Lung (tissue), 11 donors: ENCODE measurements at regions not wholly inside any gene's neighbourhood (a gene's known extent, or its start where the extent isn't known, plus 50 kb on each side); places are given as distances from the start of the nearest gene placed in this dataset.

ENCODE experiments used
- ATAC-seq: fragments of 200-7000 bp; cut with Tn5 transposase; one replicate; pipeline ENCODE4 v1.9.1; 2020; ENCODE audit warnings: moderate number of reproducible peaks; ENCODE audit not compliant: insufficient read depth, low FRiP score
- DNase-seq, 3 donors: peaks; one replicate each; pipeline ENCODE4 v3.0.0-alpha.2; 2013 to 2017
- H3K27ac ChIP-seq, 2 donors: one replicate each; pipeline ENCODE4 v1.5.1; 2013; ENCODE audit warnings: mild to moderate bottlenecking in 2 of 2, moderate library complexity in 2 of 2, control low read depth in 1 of 2, inconsistent platforms in 1 of 2, low read depth in 1 of 2, low read length in 1 of 2
- H3K27me3 ChIP-seq, 3 donors: one replicate each; pipeline ENCODE4 v1.5.1; 2013; ENCODE audit warnings: low read length in 2 of 3; ENCODE audit not compliant: control insufficient read depth in 3 of 3, insufficient read depth in 3 of 3
- H3K36me3 ChIP-seq, 4 donors: one replicate each; pipeline ENCODE4 v1.5.1; 2013; ENCODE audit warnings: low read length in 4 of 4, mild to moderate bottlenecking in 1 of 4, moderate library complexity in 1 of 4; ENCODE audit not compliant: control insufficient read depth in 4 of 4, insufficient read depth in 4 of 4
- H3K4me1 ChIP-seq, 5 donors: one replicate each; pipeline ENCODE4 v1.5.1; 2013; ENCODE audit warnings: low read length in 5 of 5, mild to moderate bottlenecking in 2 of 5, moderate library complexity in 1 of 5; ENCODE audit not compliant: control insufficient read depth in 5 of 5, insufficient read depth in 5 of 5
- H3K4me3 ChIP-seq: one replicate; pipeline ENCODE4 v1.5.1; 2013; ENCODE audit warnings: mild to moderate bottlenecking, control low read depth, moderate library complexity
- H3K9ac ChIP-seq, 2 donors: one replicate each; pipeline ENCODE4 v1.5.1; 2013; ENCODE audit warnings: low read length in 2 of 2, control low read depth in 1 of 2; ENCODE audit not compliant: insufficient read depth in 1 of 2
- H3K9me3 ChIP-seq, 4 donors: one replicate each; pipeline ENCODE4 v1.5.1; 2013; ENCODE audit warnings: low read length in 3 of 4, mild to moderate bottlenecking in 1 of 4, moderate library complexity in 1 of 4; ENCODE audit not compliant: control insufficient read depth in 4 of 4, insufficient read depth in 3 of 4
- WGBS, 2 donors: extraction: QIAGEN DNeasy Blood & Tissue Kit; methylation state at CpG; one replicate each; pipeline ENCODE4 v1.1.7; 2013; 5-methylcytosine and 5-hydroxymethylcytosine counted together
- TF ChIP-seq, protein P1 (sequence below): IDR thresholded peaks from 2 replicates; pipeline ENCODE4 v1.5.1; 2012; ENCODE audit warnings: mild to moderate bottlenecking; ENCODE audit errors: control extremely low read depth, extremely low read depth
- donor health status: control.
- donor health status: control.
- donor health status: Bipolar disorder and iron deficiency.
- donor health status: healthy.
- donor health status: DM: yes; HTN: yes; CAD: no.

DNA sequence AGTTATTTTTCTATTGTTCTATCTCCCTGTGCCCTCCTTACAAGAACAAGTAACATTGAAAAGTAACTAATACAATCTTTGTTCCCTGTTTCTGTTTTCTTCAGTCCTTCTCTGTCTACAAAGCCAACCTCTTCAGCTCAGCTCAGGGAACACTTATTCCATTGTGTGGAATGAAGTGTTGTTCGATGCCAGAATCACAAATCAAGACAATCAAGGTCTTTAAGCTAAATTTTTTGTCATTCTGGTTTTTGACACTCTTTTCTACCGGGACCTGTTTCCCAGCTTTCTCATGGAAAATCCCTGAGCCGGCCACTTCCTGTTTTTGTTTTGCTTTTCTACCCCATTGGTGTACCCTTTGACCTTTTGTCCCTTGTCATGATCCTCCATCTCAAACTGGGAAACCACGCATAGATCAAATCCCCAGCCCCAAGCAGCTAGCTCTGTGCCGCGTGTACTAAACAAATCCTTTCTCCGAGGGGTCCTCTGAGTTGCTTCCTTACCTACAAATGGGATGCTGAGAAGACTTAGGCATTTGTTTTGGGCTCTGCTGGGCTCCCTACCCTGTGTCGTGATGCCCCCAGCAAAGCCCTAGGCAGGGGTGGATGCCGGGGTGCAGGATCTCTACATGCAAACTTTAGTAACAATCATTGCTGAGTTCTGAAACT lies 141.8 kb downstream of the TOMM20 start:
- 43 to 70% methylated on average over 9 of the region's 9 CpGs for WGBS, 2 donors
- Histone ChIP-seq H3K27ac (peak overlapping the region; percentile 83 to 94), H3K9me3 (no peaks in the 10 kb centered on the region), H3K4me1 (peaks cover 3 to 27% (median 13%) of the 10 kb centered on the region in 5 donors), H3K4me3 (no peak overlapping the region), H3K36me3 (no peaks in the 10 kb centered on the region), H3K27me3 (no peaks in the 10 kb centered on the region), H3K9ac (peak overlapping the region in 1 of 2 donors; percentile 16)
- DNase-seq (peak in 2 of 3 donors; percentile 54 to 58), ATAC-seq (no peak)
- TF ChIP-seq, protein P1, sequence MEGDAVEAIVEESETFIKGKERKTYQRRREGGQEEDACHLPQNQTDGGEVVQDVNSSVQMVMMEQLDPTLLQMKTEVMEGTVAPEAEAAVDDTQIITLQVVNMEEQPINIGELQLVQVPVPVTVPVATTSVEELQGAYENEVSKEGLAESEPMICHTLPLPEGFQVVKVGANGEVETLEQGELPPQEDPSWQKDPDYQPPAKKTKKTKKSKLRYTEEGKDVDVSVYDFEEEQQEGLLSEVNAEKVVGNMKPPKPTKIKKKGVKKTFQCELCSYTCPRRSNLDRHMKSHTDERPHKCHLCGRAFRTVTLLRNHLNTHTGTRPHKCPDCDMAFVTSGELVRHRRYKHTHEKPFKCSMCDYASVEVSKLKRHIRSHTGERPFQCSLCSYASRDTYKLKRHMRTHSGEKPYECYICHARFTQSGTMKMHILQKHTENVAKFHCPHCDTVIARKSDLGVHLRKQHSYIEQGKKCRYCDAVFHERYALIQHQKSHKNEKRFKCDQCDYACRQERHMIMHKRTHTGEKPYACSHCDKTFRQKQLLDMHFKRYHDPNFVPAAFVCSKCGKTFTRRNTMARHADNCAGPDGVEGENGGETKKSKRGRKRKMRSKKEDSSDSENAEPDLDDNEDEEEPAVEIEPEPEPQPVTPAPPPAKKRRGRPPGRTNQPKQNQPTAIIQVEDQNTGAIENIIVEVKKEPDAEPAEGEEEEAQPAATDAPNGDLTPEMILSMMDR, result no peak

DNA sequence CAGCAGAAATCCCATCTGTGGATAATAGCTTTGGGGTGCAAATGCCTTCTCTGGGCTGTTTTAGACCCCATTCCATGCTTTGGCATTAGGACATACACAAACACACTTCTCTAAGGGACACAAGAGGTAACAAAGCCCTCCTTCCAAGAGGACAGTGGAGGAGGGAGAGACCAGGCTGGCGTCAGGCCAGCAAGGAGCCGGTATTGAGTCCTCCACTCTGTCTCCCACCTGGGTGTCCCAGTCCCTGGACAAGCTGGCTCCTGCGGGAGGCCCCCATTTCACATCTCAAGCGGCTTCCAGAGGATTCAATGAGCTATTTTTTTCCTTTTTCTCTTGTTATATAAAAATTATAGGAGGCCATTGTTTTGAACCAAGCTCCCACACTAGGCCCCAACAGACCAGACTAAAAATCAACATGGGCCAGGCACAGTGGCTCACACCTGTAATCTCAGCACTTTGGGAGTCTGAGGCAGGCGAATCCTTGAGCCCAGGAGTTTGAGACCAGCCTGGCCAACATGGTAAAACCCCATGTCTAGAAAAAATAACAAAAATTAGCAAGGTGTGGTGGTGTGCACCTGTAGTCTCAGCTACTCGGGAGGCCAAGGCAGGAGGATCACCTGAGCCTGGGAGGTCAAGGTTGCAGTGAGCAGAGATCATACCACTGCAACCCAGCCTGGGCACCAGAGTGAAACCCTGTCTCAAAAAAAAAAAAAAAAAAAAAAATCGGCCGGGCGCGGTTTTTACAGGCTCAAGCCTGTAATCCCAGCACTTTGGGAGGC lies 142.9 kb downstream of the TOMM20 start:
- no peak overlapping the region for H3K4me3 ChIP-seq
- no peaks in the 10 kb centered on the region for H3K36me3 ChIP-seq
- peak overlapping the region; percentile 60 to 70 for H3K27ac ChIP-seq
- no peak overlapping the region for H3K9ac ChIP-seq
- ATAC-seq, result no peak
- 96% methylated on average over 10 of the region's 10 CpGs for WGBS, 2 donors
- H3K27me3 ChIP-seq, result no peaks in the 10 kb centered on the region
- DNase-seq, result no peak
- no peaks in the 10 kb centered on the region for H3K9me3 ChIP-seq
- peaks cover 6 to 33% (median 20%) of the 10 kb centered on the region in 5 donors for H3K4me1 ChIP-seq
- TF ChIP-seq, protein P1, result no peak

DNA sequence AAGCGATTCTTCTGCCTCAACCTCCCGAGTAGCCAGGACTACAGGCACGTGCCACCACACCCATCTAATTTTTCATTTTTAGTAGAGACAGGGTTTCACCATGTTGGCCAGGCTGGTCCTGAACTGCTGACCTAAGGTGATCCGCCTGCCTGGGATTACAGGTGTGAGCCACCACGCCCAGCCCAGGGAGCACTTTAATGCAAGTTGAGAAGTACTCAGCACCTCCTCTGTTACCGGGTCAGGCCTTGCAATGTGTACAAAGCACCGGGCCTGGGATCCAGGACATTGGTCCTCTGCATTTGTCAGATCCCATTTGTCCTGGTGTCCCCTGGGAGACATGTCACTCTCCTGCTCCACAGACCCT lies 143.6 kb downstream of the TOMM20 start:
- H3K27ac ChIP-seq, result peak overlapping the region in 1 of 2 donors; percentile 8
- H3K9me3 ChIP-seq, result no peaks in the 10 kb centered on the region
- TF ChIP-seq, protein P1, result no peak
- H3K4me3 ChIP-seq, result no peak overlapping the region
- no peak for DNase-seq
- WGBS, 2 donors, result 87 to 91% methylated on average over 7 of the region's 7 CpGs
- ATAC-seq, result no peak
- peaks cover 8 to 39% (median 20%) of the 10 kb centered on the region in 5 donors for H3K4me1 ChIP-seq
- no peaks in the 10 kb centered on the region for H3K27me3 ChIP-seq
- no peak overlapping the region for H3K9ac ChIP-seq
- H3K36me3 ChIP-seq, result no peaks in the 10 kb centered on the region
